Stimulated activated CD4-positive, alpha-beta T cell treated with anti-CD3 and anti-CD28 coated beads, TNF-alpha, amount 100 ng/mL, for 48 hours (primary cell): ENCODE measurements at regions not wholly inside any gene's neighbourhood (a gene's known extent, or its start where the extent isn't known, plus 50 kb on each side); places are given as distances from the start of the nearest gene placed in this dataset.
"Not testable (repeated sequence)": the region's sequence is repeated elsewhere in the genome, so short reads cannot be mapped to it uniquely, and the experiment has no call there.

ENCODE experiments used
- DNase-seq, 3 donors: peaks; one replicate each; pipeline ENCODE4 v3.0.0-alpha.2; 2020; ENCODE audit warnings: low read depth in 3 of 3

- DNase-seq = no peak
These were observed 91.7 kb upstream of the MITF start for GRCh38 chr3:69647511-69648110.

DNA sequence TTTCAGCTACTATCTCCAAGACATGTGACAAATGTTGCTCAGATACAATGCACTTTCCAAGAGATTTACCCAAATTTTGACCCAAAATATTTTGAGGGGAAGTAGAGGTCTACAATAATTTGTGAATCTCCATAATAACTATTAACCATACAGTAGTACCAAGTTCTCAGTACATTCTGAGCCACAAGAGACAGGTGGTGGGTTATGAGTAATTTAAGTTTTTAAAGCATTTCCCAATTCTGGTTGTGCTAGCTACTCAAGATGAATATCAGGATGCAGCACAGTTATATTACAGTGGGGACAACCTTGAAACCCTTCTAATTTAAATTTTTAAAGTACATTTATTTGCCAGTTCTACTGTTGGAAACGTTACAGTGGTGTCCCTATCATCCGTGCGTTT, 92.2 kb upstream of the MITF start:
- no peak for DNase-seq

DNA sequence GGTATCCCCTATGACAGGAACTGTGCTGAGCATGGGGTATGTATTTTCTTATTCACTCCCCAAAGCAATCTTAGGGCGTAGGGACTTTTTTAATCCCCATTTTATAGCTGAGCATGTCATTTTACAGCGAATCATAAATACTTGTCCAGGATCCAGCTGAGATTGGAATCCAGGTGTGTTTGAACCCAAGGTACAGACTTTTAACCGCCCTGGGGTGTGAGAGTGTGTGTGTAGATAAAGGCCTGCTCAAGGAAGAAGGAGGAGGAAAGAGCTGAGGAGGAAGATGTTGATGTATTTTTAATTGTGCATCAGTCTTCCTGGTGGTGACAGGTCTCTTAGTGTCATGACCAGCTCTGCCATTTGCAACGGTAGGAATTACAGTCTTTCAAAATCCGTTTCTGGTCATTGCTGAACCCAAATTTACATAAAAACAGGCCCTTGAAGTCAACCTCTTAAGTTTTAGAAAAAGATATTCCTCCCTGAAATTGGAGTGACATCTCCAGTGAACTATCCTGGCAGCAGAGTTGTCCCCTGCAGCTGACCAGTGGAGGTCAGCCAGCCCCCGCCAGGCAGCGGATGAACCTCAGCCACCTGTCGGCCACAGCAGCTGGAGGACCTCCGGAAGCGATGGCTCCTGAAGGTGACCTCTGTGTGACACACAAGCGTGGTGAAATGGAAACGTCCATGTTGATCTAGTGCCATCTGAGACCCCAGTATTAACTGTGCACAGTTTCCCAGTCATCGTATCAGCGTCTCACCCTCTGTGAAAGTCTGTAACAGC, 92.8 kb upstream of the MITF start:
- no peak for DNase-seq

GRCh38 chr3:69642606-69643005, 96.7 kb upstream of the MITF start:
- DNase-seq = no peak

GRCh38 chr3:69639851-69640250, 99.4 kb upstream of the MITF start:
- no peak for DNase-seq

DNA sequence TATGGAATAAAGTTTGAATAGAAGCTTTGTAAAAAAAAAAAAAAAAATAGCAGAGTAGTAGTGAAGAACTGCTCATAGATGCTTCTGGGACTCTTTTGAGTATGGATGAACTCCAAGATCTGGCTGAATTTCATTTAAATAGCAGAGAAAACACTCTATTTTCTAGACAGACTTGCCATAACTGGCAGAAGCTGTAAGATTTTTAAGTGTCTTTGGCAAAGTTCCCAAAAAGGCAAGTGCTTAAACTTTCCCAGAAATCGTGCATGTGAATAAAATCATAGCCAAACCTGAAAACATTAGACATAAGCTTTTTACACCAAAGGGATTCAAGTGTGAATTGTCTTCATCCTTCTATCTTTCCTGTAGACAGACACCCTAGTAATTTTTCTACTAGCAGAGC, 110.3 kb upstream of the MITF start:
- DNase-seq = no peak

DNA sequence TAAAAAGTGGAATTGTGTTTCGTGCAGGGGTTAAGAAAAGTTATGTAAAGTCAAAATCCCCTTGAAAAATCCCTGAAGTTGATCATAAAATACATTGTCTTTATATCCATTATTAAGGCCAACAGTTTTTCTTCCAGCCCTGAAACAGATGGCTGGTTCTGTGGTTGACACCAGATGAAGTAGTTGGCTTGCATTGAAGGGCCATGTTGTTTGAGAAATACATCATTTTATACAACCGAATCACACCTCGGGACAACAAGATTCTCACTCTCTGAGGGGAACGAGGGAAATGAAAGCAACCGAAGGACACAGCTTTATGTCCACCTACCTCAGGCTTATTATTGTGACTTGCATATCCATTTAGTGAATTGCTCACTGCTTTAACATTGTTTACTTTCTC, 126.0 kb upstream of the MITF start:
- DNase-seq = no peak

DNA sequence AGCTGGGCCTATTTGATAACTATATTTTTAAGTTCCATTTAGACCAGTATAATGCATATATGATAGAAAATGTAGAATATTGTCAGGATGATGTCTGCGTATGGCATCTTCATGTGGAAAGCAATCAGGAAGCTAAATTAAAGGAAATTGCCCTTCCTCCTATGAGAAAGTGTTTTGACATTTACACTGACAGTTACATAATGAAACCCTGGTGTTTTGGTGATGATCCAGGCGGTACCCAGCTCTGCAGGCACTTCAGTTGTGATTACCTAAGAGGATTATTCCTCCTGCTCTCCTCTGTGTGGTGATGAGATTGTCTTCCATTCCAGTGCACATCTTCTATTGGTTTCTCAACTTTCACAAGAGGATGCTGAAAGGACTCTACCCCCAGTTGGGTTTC, 126.5 kb upstream of the MITF start:
- no peak for DNase-seq

- not testable (repeated sequence) for DNase-seq
These were observed 129.7 kb upstream of the MITF start for GRCh38 chr3:69609566-69609965.

DNA sequence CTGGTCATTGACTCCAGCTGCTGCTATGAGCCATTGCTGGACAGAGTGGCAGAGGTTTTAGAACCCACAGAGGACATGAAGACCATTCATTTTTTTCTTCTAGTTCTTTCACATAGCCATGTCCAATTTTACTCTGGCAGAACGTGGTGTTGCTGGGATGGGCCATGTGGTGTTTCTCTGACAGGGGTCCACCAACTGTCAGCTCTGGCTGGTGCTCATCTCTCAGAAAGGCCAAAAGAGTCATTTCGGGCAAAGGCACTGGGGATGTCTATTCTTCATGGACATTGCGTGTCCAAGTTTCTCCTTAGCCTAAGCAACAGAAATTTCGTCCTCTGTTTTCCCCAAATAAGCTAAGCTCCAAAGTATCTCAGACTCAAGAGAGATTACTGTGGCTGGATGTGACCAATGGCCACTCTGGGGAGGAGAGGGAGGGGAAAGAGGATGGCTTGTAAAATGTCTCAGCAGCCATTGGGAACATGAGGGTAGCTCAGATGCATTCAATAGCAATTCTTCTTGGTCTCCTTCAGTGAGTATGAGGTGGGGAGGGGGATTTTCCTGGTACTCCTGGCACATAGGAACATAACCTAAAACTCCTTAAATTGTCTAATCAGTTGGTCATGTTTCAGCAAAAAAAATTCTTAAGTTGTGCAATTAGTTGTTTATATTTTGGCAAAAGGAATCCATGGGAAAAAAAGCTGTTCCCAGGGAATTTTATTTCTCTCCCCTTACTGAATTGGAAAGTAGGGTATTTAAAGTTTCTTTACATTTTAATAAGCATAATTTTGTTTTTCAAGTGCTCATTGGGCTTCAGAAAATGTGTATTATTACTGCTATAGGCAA, 131.6 kb upstream of the MITF start:
- DNase-seq = no peak

GRCh38 chr3:69605867-69606266, 133.4 kb upstream of the MITF start:
- no peak for DNase-seq

DNA sequence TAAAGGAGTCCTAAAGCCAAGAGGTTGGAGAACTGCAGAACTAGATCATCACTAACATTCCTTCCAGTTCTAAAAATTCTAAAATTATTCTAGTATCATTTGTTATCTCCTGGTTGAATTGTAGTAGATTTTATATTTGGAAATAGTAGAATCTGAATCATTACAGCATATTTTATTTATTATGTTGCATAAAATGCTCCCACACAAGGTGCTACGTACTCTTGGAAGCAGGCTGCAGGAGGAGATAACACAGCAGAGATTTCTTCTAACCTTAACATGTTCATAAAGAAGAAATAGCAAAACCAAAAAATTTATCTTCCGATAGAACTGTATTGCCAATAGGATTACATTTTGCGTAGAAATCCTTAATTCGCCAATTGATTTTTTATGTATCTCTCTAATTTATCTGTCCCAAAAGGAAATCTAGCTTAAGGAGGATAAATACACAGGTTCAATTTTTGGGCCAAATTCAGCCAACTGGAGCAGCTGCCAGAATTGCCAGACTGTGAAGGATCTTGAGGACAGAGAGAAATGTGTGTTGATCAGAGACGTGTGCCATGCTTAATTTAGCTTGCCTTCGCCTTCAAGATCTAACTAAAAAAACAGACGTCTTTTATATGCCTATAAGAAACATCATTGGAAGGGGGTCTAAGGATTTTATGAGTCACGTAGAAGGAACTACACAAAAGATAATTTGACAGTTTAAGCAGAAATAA, 134.4 kb upstream of the MITF start:
- DNase-seq = no peak

DNA sequence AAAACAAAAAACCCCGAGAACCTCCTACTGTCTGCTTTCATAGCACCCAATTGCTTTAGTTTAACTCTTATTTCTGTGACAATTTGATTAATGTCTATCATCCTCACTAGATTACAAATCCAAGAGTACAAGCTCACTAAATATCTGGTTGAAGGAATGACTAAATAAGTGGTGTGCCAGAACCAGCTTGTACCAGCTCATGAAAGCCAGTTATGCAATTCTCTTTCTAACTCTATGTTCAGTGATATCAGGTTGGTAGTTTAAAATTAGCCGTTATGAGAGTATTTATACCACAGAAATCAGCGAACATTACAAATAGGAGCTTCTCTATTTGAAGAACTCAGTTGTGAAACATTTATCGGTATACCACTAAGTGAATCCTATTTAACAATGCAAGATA, 137.2 kb upstream of the MITF start:
- no peak for DNase-seq

DNA sequence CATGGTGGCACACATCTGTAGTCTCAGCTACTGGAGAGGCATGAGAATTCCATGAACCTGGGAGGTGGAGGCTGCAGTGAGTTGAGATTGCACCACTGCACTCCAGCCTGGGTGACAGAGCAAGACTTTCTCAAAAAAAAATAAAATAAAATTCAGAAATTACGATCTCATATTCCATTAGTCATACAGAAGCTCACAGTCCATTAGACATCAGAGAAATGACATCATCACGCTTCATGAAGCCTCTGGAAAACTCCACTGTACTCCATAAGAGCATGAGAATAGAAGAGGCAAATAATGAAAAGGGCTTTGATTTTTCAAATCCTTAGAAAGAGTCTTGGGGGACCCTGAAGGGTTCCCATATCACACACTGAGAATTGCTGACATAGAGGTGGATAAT, 145.0 kb upstream of the MITF start:
- no peak for DNase-seq

- no peak for DNase-seq
These were observed 148.0 kb upstream of the MITF start for GRCh38 chr3:69591164-69591736.

DNA sequence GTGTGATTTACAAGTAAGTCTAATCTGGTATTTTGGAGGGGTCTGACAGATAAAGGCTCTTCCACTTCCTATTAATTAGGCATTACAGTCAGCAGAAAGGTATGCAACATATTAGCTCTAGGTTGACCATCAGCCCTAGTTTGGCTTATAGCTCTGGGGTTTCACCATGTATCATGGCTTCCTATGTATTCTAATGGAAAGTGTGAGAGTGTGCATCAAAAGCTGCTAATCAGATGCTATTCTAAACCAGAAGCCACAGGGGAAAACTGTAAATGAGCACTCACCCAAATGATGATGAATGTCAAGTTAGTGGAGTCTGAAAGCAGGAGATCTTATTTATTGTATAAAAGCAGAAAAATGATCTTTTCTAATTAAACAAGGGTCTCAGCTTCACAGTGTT, 149.2 kb upstream of the MITF start:
- DNase-seq = no peak

DNA sequence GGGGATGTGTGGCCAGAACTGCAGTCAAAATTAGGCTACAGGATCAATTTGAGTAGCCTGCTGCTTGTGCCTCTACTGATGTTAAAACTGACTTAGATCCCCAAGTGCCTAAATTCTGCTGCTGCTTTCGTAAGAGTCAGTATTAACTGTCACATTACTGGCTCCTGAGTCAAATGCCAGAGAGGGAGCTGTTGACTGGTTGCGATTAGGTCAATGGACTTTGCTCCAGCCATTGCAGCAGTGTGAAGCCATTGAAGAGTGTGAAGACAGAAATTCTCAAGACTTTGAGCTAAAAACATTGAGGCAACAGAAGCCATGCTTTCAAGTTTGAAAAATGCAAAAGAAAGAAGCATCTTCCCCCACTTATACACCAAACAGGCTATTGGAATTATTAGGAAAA, 151.1 kb upstream of the MITF start:
- DNase-seq = no peak

- DNase-seq = no peak
These were observed 153.8 kb upstream of the MITF start for GRCh38 chr3:69585472-69585871.

- DNase-seq = no peak
These were observed 157.2 kb upstream of the MITF start for GRCh38 chr3:69582044-69582443.

DNA sequence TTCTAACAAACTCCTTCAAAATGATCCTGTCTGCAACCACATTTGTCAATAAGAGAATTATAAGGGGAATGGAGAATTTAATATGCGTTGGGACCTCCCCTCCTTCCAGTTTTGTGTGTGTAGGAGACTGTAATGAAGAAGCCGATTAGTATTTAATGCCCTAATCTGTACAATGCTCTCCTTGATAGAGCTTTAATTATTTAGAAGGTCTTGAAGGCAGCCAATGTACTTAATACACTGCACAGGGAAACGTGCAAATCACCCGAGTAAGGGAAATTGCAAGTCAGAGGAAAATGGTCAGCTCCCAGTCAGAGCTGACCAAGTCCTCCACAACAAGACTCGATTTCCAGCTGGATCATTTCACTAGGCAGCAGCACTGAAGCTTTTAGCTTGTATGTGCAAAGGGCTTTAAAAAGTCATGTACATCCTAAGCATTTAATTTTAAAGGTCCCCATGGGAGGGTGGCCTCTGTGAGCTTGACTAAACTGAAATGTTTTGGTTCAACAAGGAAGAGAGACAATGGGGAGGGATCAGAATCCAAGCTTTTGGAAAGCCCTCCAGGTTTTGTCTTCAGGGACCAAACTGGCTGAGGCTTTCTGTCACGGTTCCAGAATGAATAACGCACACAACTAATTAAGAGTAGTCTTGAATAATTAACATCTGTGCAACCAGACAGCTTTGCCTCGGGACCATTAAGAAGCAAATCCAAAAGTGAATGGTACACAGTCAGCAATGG, 159.8 kb upstream of the MITF start:
- no peak for DNase-seq

- DNase-seq = no peak
These were observed 169.7 kb upstream of the MITF start for GRCh38 chr3:69569520-69569919.
